ENCODE measurements at regions not wholly inside any gene's neighbourhood (a gene's known extent, or its start where the extent isn't known, plus 50 kb on each side); places are given as distances from the start of the nearest gene placed in this dataset.

- no peak for DNase-seq (ENCODE audit: low spot score in 2 of 2)
- intact Hi-C loops (cut with DNase I; ENCODE audit: low total_unique reads) = no loop called here
- WGBS, 2 donors = 86 to 93% methylated on average over 1 of the region's 1 CpG
- TF ChIP-seq POLR2A (IDR thresholded peaks at IDR 0.05) (no peak), CTCF (IDR thresholded peaks at IDR 0.05) (no peak)
- no peak overlapping the region for H3K4me3 ChIP-seq (ENCODE audit: low read depth, poor library complexity, severe bottlenecking)
Measured at GRCh38 chr1:187228790-187229189, 400.0 kb downstream of the PLA2G4A start.

- TF ChIP-seq POLR2A (IDR thresholded peaks at IDR 0.05) (no peak), CTCF (IDR thresholded peaks at IDR 0.05) (no peak)
- H3K4me3 ChIP-seq (ENCODE audit: low read depth, poor library complexity, severe bottlenecking) = no peak overlapping the region
- DNase-seq (ENCODE audit: low spot score in 2 of 2) = no peak
- intact Hi-C loops (cut with DNase I; ENCODE audit: low total_unique reads) = no loop called here
Measured at GRCh38 chr1:187229496-187229895, 400.7 kb downstream of the PLA2G4A start.

GRCh38 chr1:187234706-187235105 lies 406.0 kb downstream of the PLA2G4A start:
- H3K4me3 ChIP-seq (ENCODE audit: low read depth, poor library complexity, severe bottlenecking) = no peak overlapping the region
- intact Hi-C loops (cut with DNase I; ENCODE audit: low total_unique reads) = no loop called here
- DNase-seq (ENCODE audit: low spot score in 2 of 2) = no peak
- TF ChIP-seq POLR2A (IDR thresholded peaks at IDR 0.05) (no peak), CTCF (IDR thresholded peaks at IDR 0.05) (no peak)
- 72 to 81% methylated on average over 1 of the region's 1 CpG for WGBS, 2 donors

- intact Hi-C loops (cut with DNase I; ENCODE audit: low total_unique reads) = no loop called here
- TF ChIP-seq POLR2A (IDR thresholded peaks at IDR 0.05) (no peak), CTCF (IDR thresholded peaks at IDR 0.05) (no peak)
- no peak overlapping the region for H3K4me3 ChIP-seq (ENCODE audit: low read depth, poor library complexity, severe bottlenecking)
- no peak for DNase-seq (ENCODE audit: low spot score in 2 of 2)
- 64 to 66% methylated on average over 2 of the region's 2 CpGs for WGBS, 2 donors
Measured at GRCh38 chr1:187236199-187236598, 407.4 kb downstream of the PLA2G4A start.

- intact Hi-C loops (cut with DNase I; ENCODE audit: low total_unique reads) = no loop called here
Measured at GRCh38 chr1:187236676-187237075, 407.9 kb downstream of the PLA2G4A start.

More at GRCh38 chr1:187236676-187237075, 407.9 kb downstream of the PLA2G4A start:
- TF ChIP-seq CTCF (IDR thresholded peaks at IDR 0.05) = no peak
- TF ChIP-seq POLR2A (IDR thresholded peaks at IDR 0.05) = no peak
- WGBS, 2 donors = 73 to 80% methylated on average over 2 of the region's 2 CpGs
- no peak overlapping the region for H3K4me3 ChIP-seq (ENCODE audit: low read depth, poor library complexity, severe bottlenecking)
- no peak for DNase-seq (ENCODE audit: low spot score in 2 of 2)
